Kidney epithelial cell (primary cell): ENCODE measurements at regions not wholly inside any gene's neighbourhood (a gene's known extent, or its start where the extent isn't known, plus 50 kb on each side); places are given as distances from the start of the nearest gene placed in this dataset.

Experiments
- DNase-seq: peaks from one replicate; pipeline ENCODE4 v3.0.0-alpha.2; 2010; ENCODE audit warnings: low read depth
- H3K27me3 ChIP-seq: 2 replicates; pipeline ENCODE4 v1.6.0; 2011; ENCODE audit warnings: low read length; ENCODE audit not compliant: control insufficient read depth, insufficient read depth
- H3K36me3 ChIP-seq: 2 replicates; pipeline ENCODE4 v1.5.1; 2011; ENCODE audit warnings: low read length; ENCODE audit not compliant: control insufficient read depth, insufficient read depth
- H3K4me3 ChIP-seq: 2 replicates; pipeline ENCODE4 v1.5.1; 2011; ENCODE audit warnings: low read depth, mild to moderate bottlenecking, control low read depth, low read length
- TF ChIP-seq, protein P1 (sequence below): IDR thresholded peaks from 2 replicates; pipeline ENCODE4 v1.5.1; 2011; ENCODE audit warnings: mild to moderate bottlenecking, moderate library complexity, low read length, control low read depth, inconsistent platforms; ENCODE audit not compliant: insufficient read depth, poor library complexity, severe bottlenecking

DNA sequence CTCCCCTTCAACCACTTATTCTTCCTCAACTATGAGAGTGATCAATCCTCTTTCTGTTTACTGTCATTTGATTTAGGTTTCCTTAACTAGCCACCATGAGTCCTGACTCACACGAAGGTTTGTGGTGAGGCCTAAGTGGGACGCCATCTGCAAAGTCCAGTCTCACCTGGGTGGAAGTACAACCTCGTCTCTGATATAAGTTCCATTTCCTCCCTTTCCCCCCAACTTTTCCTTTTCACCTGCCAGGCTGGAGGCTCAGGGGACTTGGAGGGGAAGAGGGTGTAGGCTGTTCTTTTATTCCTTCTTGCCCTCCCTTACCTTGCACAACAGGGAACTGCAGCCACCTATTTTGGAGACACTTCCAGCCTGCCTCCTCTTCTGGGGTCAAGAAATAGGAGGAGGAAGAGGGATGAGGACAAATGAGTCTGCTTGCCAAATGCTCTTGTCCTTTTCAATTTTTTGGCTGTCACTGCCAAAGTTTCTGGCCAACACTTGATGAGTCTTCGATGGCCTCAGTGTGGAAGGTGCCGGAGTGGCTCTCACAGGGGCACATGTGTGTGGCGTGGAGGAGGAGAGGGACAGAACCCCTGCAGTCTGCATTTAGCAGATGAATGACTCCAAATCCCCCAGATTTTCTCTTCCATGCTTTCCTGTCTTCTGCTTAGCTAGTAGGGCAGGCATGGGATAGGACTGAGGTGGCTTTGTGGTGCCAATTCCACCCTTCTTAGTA lies 249.6 kb downstream of the NSG2 start:
- TF ChIP-seq, protein P1, sequence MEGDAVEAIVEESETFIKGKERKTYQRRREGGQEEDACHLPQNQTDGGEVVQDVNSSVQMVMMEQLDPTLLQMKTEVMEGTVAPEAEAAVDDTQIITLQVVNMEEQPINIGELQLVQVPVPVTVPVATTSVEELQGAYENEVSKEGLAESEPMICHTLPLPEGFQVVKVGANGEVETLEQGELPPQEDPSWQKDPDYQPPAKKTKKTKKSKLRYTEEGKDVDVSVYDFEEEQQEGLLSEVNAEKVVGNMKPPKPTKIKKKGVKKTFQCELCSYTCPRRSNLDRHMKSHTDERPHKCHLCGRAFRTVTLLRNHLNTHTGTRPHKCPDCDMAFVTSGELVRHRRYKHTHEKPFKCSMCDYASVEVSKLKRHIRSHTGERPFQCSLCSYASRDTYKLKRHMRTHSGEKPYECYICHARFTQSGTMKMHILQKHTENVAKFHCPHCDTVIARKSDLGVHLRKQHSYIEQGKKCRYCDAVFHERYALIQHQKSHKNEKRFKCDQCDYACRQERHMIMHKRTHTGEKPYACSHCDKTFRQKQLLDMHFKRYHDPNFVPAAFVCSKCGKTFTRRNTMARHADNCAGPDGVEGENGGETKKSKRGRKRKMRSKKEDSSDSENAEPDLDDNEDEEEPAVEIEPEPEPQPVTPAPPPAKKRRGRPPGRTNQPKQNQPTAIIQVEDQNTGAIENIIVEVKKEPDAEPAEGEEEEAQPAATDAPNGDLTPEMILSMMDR = no peak
- no peaks in the 10 kb centered on the region for H3K36me3 ChIP-seq
- no peak for DNase-seq

DNA sequence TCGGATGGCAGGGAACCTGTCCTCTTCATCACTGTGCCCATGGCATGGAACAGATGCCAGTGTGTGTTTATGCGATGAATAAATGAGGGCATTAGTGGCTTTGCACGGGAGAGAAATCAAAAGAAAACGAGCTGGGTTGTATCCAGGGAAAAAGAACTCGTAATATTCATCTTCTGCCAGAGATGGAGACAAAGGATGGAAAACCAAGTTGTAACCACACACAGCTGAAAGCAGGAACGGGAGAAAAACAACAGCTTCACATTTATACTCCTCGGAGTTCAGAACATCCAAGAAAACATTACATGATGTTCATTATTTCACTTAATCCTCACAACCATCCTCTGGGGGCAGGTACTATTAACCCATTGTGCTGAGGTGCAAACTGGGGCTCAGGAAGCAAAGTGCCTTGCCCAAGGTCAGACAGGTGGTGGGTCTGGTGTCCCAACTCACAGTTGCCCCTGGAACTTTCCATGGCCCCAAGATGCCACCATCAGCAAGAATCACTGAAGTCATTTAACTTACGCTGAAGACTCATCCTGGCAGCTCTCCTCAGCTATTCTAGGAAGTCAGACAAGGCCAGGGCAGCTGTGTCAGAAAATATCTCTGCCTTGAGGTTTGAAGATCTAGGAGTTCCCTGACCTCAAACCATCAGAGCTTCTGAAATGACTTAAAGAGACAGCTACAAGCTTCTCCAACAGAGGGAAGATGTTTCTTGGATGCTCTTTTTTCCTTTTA lies 250.4 kb downstream of the NSG2 start:
- TF ChIP-seq, protein P1 = no peak
- no peak for DNase-seq
- no peak overlapping the region for H3K4me3 ChIP-seq

More for the DNA sequence above, 249.6 kb downstream of the NSG2 start:
- Histone ChIP-seq H3K27me3 (no peaks in the 10 kb centered on the region), H3K4me3 (no peak overlapping the region)

DNA sequence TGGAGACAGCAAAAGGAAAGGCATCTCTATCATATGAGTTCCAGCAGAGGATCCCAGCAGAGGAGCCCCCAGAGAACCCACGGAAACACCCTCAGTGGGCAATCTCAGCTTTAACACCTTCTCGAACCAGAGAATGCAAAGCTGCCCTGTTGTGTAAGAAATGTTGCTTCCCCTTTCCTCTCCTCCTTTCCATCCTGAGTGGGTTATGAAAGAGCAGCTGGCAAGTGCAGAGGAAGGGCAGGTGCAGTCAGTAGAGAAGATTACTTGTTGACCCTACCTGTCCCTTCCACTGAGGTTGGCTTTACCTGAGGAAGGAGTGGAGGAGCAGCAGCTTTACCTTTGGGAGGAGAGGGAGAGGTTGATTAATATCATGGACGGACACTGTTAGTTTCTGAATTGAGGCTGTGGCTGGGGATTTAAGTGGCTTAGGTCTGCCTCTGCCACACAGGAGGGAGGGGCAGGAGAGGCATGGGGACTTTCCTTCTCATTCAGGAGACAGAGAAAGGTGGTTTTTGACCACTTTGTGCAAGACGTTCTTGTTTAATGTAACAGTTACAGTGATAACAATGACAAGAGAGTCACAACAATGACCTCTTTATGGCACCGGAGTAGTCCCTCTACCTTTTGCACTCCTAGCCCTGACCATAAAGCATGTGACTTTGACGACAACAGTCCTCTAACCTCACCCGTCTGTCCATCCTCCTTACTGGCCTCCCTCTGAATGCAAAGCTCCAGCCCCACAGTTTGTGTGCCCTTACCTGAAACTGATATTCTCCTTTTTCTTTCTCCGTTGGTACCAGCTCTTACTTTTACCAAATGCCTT lies 254.8 kb downstream of the NSG2 start:
- no peaks in the 10 kb centered on the region for H3K27me3 ChIP-seq
- DNase-seq = no peak
- no peak overlapping the region for H3K4me3 ChIP-seq
- TF ChIP-seq, protein P1 = no peak
- H3K36me3 ChIP-seq = no peaks in the 10 kb centered on the region

More for the DNA sequence above, 250.4 kb downstream of the NSG2 start:
- H3K36me3 ChIP-seq = no peaks in the 10 kb centered on the region
- H3K27me3 ChIP-seq = no peaks in the 10 kb centered on the region

DNA sequence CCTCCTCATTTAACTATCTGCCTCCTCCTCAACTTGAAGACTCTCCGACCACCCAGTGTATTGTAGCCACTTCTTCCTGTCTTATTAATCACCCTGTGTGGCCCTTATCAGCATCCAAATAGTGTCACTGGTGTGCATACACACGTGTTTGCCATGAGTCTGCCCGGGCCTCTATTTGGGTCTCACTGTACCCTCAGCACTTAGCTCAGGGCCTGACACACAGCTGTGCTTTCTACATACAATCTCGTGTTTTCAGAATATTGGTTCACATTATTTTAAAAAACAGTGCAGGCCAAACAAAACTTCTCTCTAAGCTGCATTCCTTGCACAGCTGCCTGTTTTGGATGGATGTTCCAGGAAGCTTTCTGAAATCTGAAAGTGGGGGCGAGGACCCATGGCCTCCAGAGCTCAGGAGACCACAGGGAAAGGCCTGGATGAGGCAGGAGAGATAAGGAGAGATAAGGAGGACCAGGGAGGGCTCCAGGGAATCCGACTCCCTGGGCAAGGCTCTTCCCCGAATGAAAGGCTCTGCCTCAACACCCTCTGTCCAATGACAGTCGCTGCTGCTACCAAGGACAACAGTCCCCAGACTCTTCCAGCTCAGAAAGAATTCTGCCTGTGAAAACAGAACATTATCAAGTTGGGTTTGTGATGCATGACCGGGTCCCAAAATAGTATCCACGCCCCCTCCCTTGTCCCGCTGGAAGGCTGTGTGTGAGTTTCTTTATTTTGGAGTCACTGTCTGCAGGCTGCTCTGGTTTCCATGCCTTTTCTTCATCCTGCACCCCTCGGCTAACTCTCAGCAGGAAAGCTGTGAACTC lies 255.6 kb downstream of the NSG2 start:
- no peak for DNase-seq
- Histone ChIP-seq H3K4me3 (no peak overlapping the region), H3K36me3 (no peaks in the 10 kb centered on the region), H3K27me3 (no peaks in the 10 kb centered on the region)
- TF ChIP-seq, protein P1 = no peak

DNA sequence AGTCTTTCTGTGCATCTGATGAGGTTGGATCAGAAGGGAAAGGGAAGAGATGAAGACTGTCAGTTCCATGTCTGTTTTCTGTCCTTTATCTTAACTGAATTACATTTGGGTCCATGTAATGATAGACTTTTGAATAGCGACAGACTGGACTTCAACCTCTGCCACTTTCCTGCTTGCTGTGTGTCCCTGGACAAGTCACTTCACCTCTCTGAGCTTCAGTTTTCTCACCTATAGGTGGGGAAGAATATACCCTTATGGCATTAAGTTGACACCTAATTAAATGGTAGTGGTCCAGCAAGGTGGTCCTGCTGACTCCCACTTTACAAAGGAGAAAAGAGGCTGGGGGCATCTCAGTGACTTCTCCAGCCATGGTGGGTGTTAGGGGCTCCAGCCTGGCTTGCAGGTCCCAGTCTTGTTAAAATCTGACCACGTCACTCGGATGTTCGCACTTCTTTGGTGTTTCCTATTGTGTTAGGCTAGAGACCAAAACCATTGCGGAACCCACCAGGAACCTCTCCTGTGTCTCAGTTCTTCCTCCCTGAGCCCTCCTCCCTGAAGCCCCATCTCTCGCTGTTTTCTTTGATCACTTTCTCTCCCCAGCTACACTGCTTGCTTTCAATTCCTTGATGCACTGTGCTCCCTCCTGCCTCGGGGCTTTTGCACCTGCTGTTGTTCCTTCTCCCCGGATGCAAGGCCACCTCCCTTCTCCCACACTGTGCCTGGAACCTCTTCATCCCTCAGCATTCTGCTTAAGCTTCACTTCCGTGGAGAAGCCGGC lies 256.5 kb downstream of the NSG2 start:
- H3K36me3 ChIP-seq = no peaks in the 10 kb centered on the region
- H3K4me3 ChIP-seq = no peak overlapping the region
- TF ChIP-seq, protein P1 = no peak
- no peaks in the 10 kb centered on the region for H3K27me3 ChIP-seq
- DNase-seq = no peak
